IMR-90 (cell line): ENCODE measurements at regions not wholly inside any gene's neighbourhood (a gene's known extent, or its start where the extent isn't known, plus 50 kb on each side); places are given as distances from the start of the nearest gene placed in this dataset.

Source experiments
- ATAC-seq: fragments of 200-7000 bp; cut with Tn5 transposase; 2 replicates; pipeline ENCODE4 v1.9.1; 2020; ENCODE audit warnings: low read depth, mild to moderate bottlenecking, moderate library complexity
- BruUV-seq: library from RNA; stranded (reverse); fragments of 400-500 nt; replicated peaks from 2 replicates; lab custom pipeline; 2021; lab: Mats Ljungman, UMichigan
- CTCF ChIA-PET: fragments of 300-600 bp; formaldehyde crosslinking; extraction: SDS; loops from one replicate; lab custom pipeline; 2021; ENCODE audit warnings: antibody characterized with exemption; lab: Yijun Ruan, JAX
- POLR2A ChIA-PET: fragments of 300-600 bp; sonication (Branson Sonifier 250); formaldehyde crosslinking; loops from one replicate; lab custom pipeline; 2022; ENCODE audit warnings: antibody characterized with exemption; ENCODE audit not compliant: unreplicated experiment; lab: Charles Lee
- DNase-seq: peaks from one replicate; pipeline ENCODE4 v3.0.0; 2013
- H2AFZ ChIP-seq: replicated peaks from 2 replicates; pipeline ENCODE3; 2013; ENCODE audit warnings: low read length, mild to moderate bottlenecking; ENCODE audit not compliant: poor library complexity
- H2AK5ac ChIP-seq: 2 replicates; pipeline ENCODE4 v1.6.1; 2013; ENCODE audit warnings: low read depth, low read length, inconsistent platforms
- H2AK9ac ChIP-seq: replicated peaks from 2 replicates; pipeline ENCODE3; 2013; ENCODE audit warnings: mild to moderate bottlenecking, low read depth, low read length, moderate library complexity; ENCODE audit not compliant: poor library complexity
- H2BK120ac ChIP-seq: 2 replicates; pipeline ENCODE4 v1.6.1; 2013; ENCODE audit warnings: low read depth, low read length, inconsistent platforms
- H2BK15ac ChIP-seq: 3 replicates; pipeline ENCODE4 v1.6.1; 2013; ENCODE audit warnings: low read depth, low read length, inconsistent platforms
- H2BK20ac ChIP-seq: 2 replicates; pipeline ENCODE4 v1.6.1; 2013; ENCODE audit warnings: low read depth, mild to moderate bottlenecking, inconsistent platforms, low read length, moderate library complexity
- H2BK5ac ChIP-seq: 2 replicates; pipeline ENCODE4 v1.6.1; 2013; ENCODE audit warnings: mild to moderate bottlenecking, low read depth, low read length, inconsistent platforms; ENCODE audit not compliant: poor library complexity, severe bottlenecking
- H3K14ac ChIP-seq: replicated peaks from 2 replicates; pipeline ENCODE4 v1.6.1; 2013; ENCODE audit warnings: low read depth, low read length, inconsistent platforms
- H3K18ac ChIP-seq: 2 replicates; pipeline ENCODE4 v1.6.1; 2013; ENCODE audit warnings: low read depth, low read length, control low read depth
- H3K23ac ChIP-seq: 2 replicates; pipeline ENCODE4 v1.6.1; 2013; ENCODE audit warnings: low read depth, low read length, inconsistent platforms
- H3K27ac ChIP-seq: 2 replicates; pipeline ENCODE4 v1.5.1; 2013; ENCODE audit warnings: mild to moderate bottlenecking, control low read depth, low read length; ENCODE audit not compliant: insufficient read depth
- H3K27me3 ChIP-seq: 2 replicates; pipeline ENCODE4 v1.6.1; 2013; ENCODE audit warnings: low read length; ENCODE audit not compliant: control insufficient read depth, insufficient read depth
- H3K36me3 ChIP-seq: 2 replicates; pipeline ENCODE4 v1.6.1; 2013; ENCODE audit warnings: low read length, mixed read lengths; ENCODE audit not compliant: control insufficient read depth, insufficient read depth
- H3K4ac ChIP-seq: 2 replicates; pipeline ENCODE4 v1.6.1; 2013; ENCODE audit warnings: low read depth, low read length, inconsistent platforms
- H3K4me1 ChIP-seq: 2 replicates; pipeline ENCODE4 v1.6.1; 2013; ENCODE audit warnings: low read length, mixed read lengths; ENCODE audit not compliant: control insufficient read depth, insufficient read depth
- H3K4me2 ChIP-seq: 2 replicates; pipeline ENCODE4 v1.6.1; 2013; ENCODE audit warnings: low read depth, mild to moderate bottlenecking, control low read depth, low read length, moderate library complexity
- H3K4me3 ChIP-seq: 2 replicates; pipeline ENCODE4 v1.5.1; 2013; ENCODE audit warnings: low read depth, mild to moderate bottlenecking, control low read depth, low read length, moderate library complexity; ENCODE audit not compliant: insufficient read depth
- H3K56ac ChIP-seq: 2 replicates; pipeline ENCODE4 v1.6.1; 2013; ENCODE audit warnings: low read length, inconsistent platforms; ENCODE audit not compliant: insufficient read depth; ENCODE audit errors: extremely low read depth
- H3K79me1 ChIP-seq, 2 experiments: 2 replicates each; pipeline ENCODE4 v1.6.1; 2013; ENCODE audit warnings: low read length in 2 of 2, inconsistent platforms in 1 of 2, low read depth in 1 of 2
- H3K9ac ChIP-seq: 2 replicates; pipeline ENCODE4 v1.6.1; 2013; ENCODE audit warnings: low read depth, low read length, control low read depth
- H3K9me1 ChIP-seq: 2 replicates; pipeline ENCODE4 v1.6.1; 2013; ENCODE audit warnings: low read length, inconsistent platforms; ENCODE audit not compliant: insufficient read depth
- H3K9me3 ChIP-seq: 2 replicates; pipeline ENCODE4 v1.6.1; 2013; ENCODE audit warnings: low read length; ENCODE audit not compliant: control insufficient read depth, insufficient read depth
- H4K20me1 ChIP-seq: 2 replicates; pipeline ENCODE4 v1.6.1; 2013; ENCODE audit warnings: low read length, inconsistent platforms; ENCODE audit not compliant: insufficient read depth
- H4K5ac ChIP-seq: 2 replicates; pipeline ENCODE4 v1.6.1; 2013; ENCODE audit warnings: mild to moderate bottlenecking, low read depth, low read length, control low read depth
- H4K8ac ChIP-seq, 2 experiments: 2 replicates each; pipeline ENCODE4 v1.6.1; 2013; ENCODE audit warnings: low read depth in 2 of 2, low read length in 2 of 2, control low read depth in 1 of 2, inconsistent platforms in 1 of 2
- H4K91ac ChIP-seq: 2 replicates; pipeline ENCODE4 v1.6.1; 2013; ENCODE audit warnings: low read depth, low read length, inconsistent platforms; ENCODE audit not compliant: insufficient read depth
- MAFK ChIP-seq: IDR thresholded peaks from 2 replicates; pipeline ENCODE4 v1.6.1; 2012; ENCODE audit warnings: low read depth, low read length, improper control_type of control experiment
- MXI1 ChIP-seq: IDR thresholded peaks from 2 replicates; pipeline ENCODE4 v1.6.1; 2012; ENCODE audit warnings: low read depth, mild to moderate bottlenecking, low read length, moderate library complexity, borderline replicate concordance
- NFE2L2 ChIP-seq: fragments of 150-350 bp; IDR thresholded peaks from 2 replicates; pipeline ENCODE4 v1.6.1; 2016; ENCODE audit warnings: low read depth, mild to moderate bottlenecking, low read length
- WGBS, 2 experiments: methylation state at CpG; one replicate each; pipeline versions ENCODE4 v1.1.5 to v1.1.7; 2013; ENCODE audit warnings: missing lambda C conversion rate in 2 of 2; ENCODE audit not compliant: insufficient read length in 1 of 2; ENCODE audit errors: extremely low coverage in 2 of 2; 5-methylcytosine and 5-hydroxymethylcytosine counted together
- dilution Hi-C: fragments of 300-500 bp; cut with HindIII; formaldehyde crosslinking; loops from one replicate; pipeline ENCODE4 v1.14.3; 2018; ENCODE audit warnings: low sequenced_read_pairs; ENCODE audit not compliant: unreplicated experiment
- in situ Hi-C: fragments of 300-500 bp; cut with MboI; formaldehyde crosslinking; loops from 3 replicates; pipeline ENCODE4 v1.14.3; 2019; ENCODE audit warnings: low sequenced_read_pairs, inconsistent platforms, mixed read lengths
- intact Hi-C: fragments of 100-400 bp; cut with micrococcal nuclease; formaldehyde crosslinking; loops from 2 replicates; pipeline ENCODE4 v1.10.0; 2022

GRCh38 chr4:177236886-177237285 is 72.8 kb upstream of the NEIL3 start:
- H2BK120ac ChIP-seq, result 0 out of 2 replicates have a peak overlapping the region, but pooled peaks have one; percentile 29
- H4K20me1 ChIP-seq, result no peaks in the 10 kb centered on the region
- peak overlapping the region; percentile 21 for H2BK5ac ChIP-seq
- no peaks in the 10 kb centered on the region for H3K36me3 ChIP-seq
- H2BK20ac ChIP-seq, result peak overlapping the region; percentile 23; the same call in 1 of the 2 replicates
- H3K4me2 ChIP-seq, result no peak overlapping the region
- no peak overlapping the region for H3K9ac ChIP-seq
- no peak overlapping the region; the same call in 1 of the 2 replicates for H3K4ac ChIP-seq
- H3K27me3 ChIP-seq, result no peaks in the 10 kb centered on the region
- H4K91ac ChIP-seq, result no peak overlapping the region
- H4K8ac ChIP-seq, result 0 out of 4 replicates have a peak overlapping the region, but pooled peaks of 1 of the 2 experiments have one; percentile 7
- no peak overlapping the region for H2AK9ac ChIP-seq
- H3K14ac ChIP-seq, result peak overlapping the region; percentile 67; the same call in 1 of the 2 replicates
- peaks cover 5% of the 10 kb centered on the region for H3K4me1 ChIP-seq
- H3K23ac ChIP-seq, result no peak overlapping the region
- no CpG with 5 or more reads among the region's 4 CpGs for WGBS, 2 experiments
- dilution Hi-C loops, result no loop called here
- POLR2A ChIA-PET, result no interaction called here
- H3K9me3 ChIP-seq, result no peaks in the 10 kb centered on the region
- H4K5ac ChIP-seq, result no peak overlapping the region
- peak overlapping the region; percentile 36 for H2AFZ ChIP-seq
- TF ChIP-seq NFE2L2, result no peak
- no peak for TF ChIP-seq MXI1
- no peak for TF ChIP-seq MAFK
- in situ Hi-C loops, result loop anchor here (10.0 kb wide), 1 partner anchor 852 kb away; no protein-coding TSS in a partner anchor
- ATAC-seq (no peak), DNase-seq (no peak)
- intact Hi-C loops, result no loop called here
- H3K4me3 ChIP-seq, result no peak overlapping the region
- no TSS peak for BruUV-seq
- CTCF ChIA-PET, result no interaction called here
- peak overlapping the region; percentile 25; the same call in 1 of the 2 replicates for H2AK5ac ChIP-seq
- no peak overlapping the region for H2BK15ac ChIP-seq
- H3K79me1 ChIP-seq, result no peaks in the 10 kb centered on the region
- H3K27ac ChIP-seq, result no peak overlapping the region
- no peak overlapping the region for H3K56ac ChIP-seq
- H3K9me1 ChIP-seq, result peaks cover 3% of the 10 kb centered on the region; the same call in 1 of the 2 replicates
- H3K18ac ChIP-seq, result peak overlapping the region; percentile 28; the same call in 1 of the 2 replicates
